ENCODE measurements at regions not wholly inside any gene's neighbourhood (a gene's known extent, or its start where the extent isn't known, plus 50 kb on each side); places are given as distances from the start of the nearest gene placed in this dataset.
A peak's percentile ranks its signal among the peaks of the same experiment; 100 is the strongest.

DNA sequence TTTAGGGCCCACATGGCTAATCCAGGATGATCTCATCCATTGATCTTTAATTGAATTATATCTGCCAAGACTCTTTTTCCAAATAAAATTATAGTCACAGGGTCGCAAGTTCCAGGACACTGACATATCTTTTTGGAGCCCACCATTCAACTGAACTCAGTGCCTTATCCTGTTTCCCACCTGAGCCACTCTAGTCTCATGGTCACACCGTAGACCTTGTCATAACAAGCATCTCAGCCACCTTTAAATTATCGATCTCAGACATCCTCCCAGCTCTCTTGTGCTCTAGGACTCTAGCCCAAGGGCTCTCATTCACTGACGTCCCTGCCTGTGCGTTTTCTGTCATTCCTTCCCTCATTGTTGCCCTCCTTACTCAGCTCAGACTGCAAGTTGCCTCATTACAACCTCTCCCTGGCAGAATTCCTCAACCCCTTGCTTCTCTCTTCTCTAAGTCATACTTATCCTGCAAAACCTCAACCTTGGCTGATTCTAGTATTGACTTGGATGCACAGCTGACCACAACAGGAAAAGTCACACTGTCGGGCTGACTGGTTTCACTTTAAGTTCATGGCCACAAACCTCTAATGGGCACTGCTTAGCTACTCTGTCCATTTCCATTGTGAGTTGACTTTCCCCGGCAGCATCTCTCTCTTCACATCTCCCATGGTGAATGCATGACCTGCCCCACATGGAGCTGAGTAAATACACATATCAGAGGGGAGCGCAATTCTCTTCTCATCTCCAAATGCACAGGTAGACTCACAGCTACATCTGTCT lies 91.0 kb upstream of the TRIM2 start:
- DNase-seq (ENCODE audit: low spot score in 2 of 2) (peak in 1 of 2 donors; percentile 60), ATAC-seq (peak; percentile 1 to 24)
- no peaks in the 10 kb centered on the region for H3K36me3 Mint-ChIP-seq

DNA sequence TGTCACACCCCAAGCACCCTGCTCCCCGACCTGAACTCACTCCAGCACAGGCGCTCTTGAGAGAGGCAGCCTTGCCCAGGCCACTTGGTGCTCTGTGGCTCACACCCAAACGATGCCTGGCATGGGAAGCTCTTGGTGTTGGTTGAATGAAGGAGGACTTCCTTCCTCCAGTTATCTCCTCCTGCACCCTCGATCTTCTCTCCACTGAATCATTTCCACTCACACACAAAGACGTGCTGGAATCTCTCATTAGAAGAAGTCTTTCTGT lies 90.5 kb upstream of the TRIM2 start:
- no peak for DNase-seq (ENCODE audit: low spot score in 2 of 2)
- no peaks in the 10 kb centered on the region for H3K36me3 Mint-ChIP-seq
- peaks cover 0 to 6% of the 10 kb centered on the region in 2 donors for H3K9me3 Mint-ChIP-seq
- no peak for ATAC-seq
- H3K27ac Mint-ChIP-seq, result no peak overlapping the region

More for the DNA sequence above, 91.0 kb upstream of the TRIM2 start:
- H3K9me3 Mint-ChIP-seq, result peaks cover 0 to 6% of the 10 kb centered on the region in 2 donors
- H3K27ac Mint-ChIP-seq, result no peak overlapping the region

DNA sequence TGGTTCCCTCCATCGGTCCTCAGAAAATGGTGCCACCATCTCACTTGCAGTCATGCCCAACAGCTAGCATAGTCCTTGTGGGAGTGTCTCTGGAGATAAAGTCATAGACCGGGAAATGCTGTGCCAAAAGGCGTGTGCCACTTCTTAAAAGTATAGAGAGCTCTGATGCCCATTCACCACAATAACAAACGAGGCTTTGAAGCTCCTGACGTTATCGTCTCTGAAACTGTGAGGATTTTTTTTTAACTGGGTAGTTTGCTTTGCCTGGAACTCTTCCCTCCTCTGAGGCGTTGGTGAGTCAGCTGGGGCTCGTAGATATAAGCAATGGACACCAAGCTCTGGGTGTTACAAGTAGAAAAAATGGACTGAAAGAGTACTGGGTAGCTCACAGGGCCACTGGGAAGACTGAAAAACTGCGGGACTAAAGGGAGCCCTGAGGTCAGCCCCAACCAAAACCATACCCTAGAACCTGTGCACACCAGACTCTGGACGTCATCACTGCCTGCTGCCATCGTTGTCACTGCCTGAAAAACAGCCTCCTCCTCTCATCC lies 89.4 kb upstream of the TRIM2 start:
- Mint-ChIP-seq H3K9me3 (peaks cover 0 to 6% of the 10 kb centered on the region in 2 donors), H3K36me3 (no peaks in the 10 kb centered on the region), H3K27ac (no peak overlapping the region)
- ATAC-seq, result peak; percentile 68 to 77
- peak; percentile 48 to 72 for DNase-seq (ENCODE audit: low spot score in 2 of 2)

DNA sequence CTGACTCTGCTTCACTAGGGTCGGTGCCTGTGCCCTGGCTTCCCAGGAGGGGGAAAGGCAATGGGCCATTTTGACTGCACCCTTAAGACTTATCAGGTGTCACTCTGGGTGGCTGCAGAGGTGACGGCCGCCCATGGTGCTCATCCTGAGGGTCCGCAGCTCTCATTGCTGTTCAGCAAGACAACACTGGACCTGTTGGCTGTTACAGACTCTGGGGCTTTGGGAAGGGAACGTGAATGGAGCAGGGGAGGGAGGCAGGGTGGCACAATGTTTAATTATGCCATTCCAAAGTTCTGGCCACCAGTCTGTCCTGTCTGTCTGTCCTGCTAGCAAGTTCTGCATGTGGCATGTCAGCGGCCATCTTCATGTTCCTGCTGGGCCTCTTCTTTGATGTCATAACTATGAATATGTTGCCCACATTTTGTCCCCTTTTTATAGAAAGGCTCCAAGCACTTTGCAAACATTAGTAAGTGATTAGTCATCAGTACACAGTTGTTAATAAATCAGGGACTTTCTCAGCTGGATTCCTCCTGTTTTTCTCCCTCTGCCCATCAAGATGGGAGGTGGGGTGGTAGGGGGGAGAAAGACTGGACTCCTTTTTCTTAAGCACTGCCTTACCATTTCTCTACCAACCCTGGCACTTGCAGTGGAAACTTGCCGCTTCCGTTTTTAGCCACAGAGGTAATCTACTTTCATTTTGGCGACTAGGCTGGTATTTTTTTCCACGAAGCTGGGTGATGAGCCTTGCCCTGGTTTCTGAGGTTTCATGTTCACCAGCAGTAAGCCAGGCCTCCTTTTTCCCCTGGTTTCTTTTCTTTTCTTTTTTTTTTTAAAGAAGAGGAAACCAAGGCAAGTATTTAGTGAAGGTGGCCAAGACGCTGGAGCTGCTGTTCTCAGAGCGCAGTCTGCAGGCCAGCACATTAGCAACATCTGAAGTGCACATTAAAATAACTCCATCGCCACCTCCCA lies 88.6 kb upstream of the TRIM2 start:
- H3K27ac Mint-ChIP-seq, result no peak overlapping the region
- ATAC-seq (peak; percentile 51 to 70), DNase-seq (ENCODE audit: low spot score in 2 of 2) (peak; percentile 68 to 84)
- H3K36me3 Mint-ChIP-seq, result no peaks in the 10 kb centered on the region
- H3K9me3 Mint-ChIP-seq, result peaks cover 0 to 3% of the 10 kb centered on the region in 2 donors

DNA sequence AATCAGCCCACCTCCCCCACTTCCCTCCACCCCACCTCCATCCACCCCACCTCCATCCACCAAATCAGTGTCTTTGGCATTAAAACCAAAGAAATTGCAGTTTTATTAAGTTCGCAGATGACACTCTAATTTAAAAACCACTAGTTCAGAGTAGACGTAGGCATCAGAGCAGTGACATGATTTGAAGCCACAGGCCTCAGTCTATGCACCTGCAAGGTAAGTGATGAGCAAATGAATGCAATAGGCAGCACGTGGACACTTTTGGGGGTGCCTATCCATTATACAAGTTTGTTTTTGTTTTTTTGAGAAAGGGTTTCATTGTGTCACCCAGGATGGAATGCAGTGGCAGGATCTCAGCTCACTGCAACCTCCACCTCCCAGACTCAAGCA lies 88.0 kb upstream of the TRIM2 start:
- no peak overlapping the region for H3K27ac Mint-ChIP-seq
- no peaks in the 10 kb centered on the region for H3K9me3 Mint-ChIP-seq
- ATAC-seq (no peak), DNase-seq (ENCODE audit: low spot score in 2 of 2) (no peak)
- no peaks in the 10 kb centered on the region for H3K36me3 Mint-ChIP-seq

DNA sequence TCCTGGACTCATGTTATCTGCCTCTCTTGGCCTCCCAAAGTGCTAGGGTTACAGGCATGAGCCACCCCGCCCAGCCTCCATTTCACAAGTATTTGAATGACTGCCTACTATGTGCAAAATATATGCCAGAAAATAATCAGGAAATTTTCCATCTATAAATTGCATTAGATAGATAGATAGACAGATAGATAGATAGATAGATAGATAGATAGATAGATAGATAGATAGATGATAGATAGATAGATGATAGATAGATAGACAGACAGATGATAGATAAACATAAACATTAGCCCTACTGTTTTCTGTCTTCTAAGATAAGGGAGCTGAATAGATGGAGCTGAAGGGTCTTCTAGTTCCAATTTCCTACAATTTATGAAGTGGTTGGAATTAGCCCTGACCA lies 87.4 kb upstream of the TRIM2 start:
- peak overlapping the region in 1 of 2 donors; percentile 51 for H3K27ac Mint-ChIP-seq
- ATAC-seq (no peak), DNase-seq (ENCODE audit: low spot score in 2 of 2) (no peak)
- no peaks in the 10 kb centered on the region for H3K36me3 Mint-ChIP-seq
- H3K9me3 Mint-ChIP-seq, result no peaks in the 10 kb centered on the region

DNA sequence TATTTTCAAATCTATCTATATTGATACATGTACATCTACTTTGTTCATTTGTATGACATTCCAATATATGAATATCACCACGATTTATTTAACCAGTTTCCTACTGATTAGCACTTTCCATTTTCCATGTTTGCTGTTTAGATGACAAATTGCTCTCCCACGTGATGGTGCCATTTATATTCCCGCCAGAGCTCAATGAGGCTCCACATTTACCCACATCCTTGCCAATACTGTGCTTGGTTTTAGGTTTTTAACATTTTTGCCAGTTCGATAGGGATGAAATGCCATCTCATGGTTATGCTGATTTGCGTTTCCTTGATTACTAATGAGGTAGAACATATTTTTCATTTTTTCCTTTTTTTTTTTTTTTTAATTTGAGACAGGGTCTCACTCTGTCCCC lies 86.7 kb upstream of the TRIM2 start:
- ATAC-seq (no peak), DNase-seq (ENCODE audit: low spot score in 2 of 2) (no peak)
- H3K27ac Mint-ChIP-seq, result no peak overlapping the region
- no peaks in the 10 kb centered on the region for H3K9me3 Mint-ChIP-seq
- no peaks in the 10 kb centered on the region for H3K36me3 Mint-ChIP-seq

DNA sequence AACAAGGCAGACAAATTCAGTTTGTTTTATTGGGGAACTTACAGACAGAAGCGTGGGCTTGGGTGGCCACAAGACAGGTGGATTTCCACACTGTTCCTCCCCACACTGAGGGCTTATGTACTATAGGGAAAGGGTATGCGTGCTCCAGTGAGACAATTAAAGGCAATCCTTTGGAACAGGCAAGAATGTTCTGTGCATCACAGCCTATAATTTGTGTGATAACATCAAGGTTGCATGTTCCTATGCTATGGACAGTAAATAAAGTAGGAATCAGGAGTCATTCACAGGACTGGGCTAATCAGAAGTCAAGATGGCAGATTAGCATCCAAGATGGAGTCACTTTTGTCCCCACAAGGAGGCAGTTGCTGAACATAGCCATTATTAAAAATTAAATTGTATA lies 84.6 kb upstream of the TRIM2 start:
- Mint-ChIP-seq H3K36me3 (no peaks in the 10 kb centered on the region), H3K9me3 (no peaks in the 10 kb centered on the region), H3K27ac (no peak overlapping the region)
- DNase-seq (ENCODE audit: low spot score in 2 of 2) (no peak), ATAC-seq (no peak)

DNA sequence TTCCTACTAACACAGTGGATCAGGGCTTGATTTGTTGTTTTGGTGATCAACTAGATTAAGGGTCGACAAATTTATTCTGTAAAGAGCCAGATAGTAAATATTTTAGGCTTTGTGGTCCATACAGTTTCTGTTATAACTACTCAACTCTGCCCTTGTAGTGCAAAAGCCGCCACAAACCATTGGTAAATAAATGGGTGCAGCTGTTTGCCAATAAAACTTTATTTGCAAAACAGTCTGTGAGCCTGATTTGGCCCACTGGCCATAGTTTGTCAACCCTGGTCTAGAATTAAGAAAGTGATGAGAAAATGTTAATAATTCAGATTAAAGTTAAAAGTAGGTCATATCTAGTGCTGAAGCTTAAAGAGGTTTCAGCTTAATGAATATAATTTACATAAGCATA lies 84.0 kb upstream of the TRIM2 start:
- no peak for ATAC-seq
- DNase-seq (ENCODE audit: low spot score in 2 of 2), result no peak
- Mint-ChIP-seq H3K27ac (no peak overlapping the region), H3K9me3 (no peaks in the 10 kb centered on the region), H3K36me3 (no peaks in the 10 kb centered on the region)

DNA sequence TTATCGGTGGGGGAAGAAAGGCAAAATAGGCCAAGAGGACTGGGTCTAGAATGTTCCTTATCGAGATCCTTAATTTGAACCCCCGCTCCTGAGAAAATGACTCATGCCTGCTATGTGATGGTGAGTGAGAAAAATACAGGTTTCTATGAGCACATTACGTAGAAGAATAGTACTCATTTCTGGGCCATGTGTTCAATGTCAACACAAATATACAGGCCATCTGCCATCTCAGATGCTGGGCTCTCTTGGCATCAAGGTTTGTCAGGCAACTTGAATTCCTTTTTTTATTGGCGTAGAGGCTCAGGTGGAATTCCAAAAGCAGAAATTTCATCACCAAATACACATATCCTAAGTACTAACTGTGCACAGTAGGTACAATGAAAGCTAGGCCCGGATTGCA lies 81.4 kb upstream of the TRIM2 start:
- Mint-ChIP-seq H3K27ac (no peak overlapping the region), H3K36me3 (no peaks in the 10 kb centered on the region), H3K9me3 (no peaks in the 10 kb centered on the region)
- DNase-seq (ENCODE audit: low spot score in 2 of 2) (no peak), ATAC-seq (peak in 1 of 2 donors; percentile 46)

DNA sequence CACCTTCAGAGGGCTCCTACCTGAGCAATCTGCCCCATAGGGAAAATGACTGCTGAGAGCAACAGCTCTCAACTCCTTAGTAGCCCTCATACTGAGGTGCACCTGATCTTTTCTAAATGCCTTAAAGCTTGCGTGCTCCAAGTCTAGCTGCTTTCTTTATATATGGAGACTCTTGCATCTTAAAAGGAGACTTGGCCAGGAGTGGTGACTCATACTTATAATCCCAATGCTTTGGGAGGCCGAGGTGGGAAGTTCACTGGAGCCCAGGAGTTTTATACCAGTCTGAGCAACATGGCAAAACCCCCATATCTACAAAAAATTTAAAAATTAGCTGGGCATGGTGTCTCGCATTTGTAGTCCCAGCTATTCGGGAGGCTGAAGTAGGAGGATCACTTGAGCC lies 78.1 kb upstream of the TRIM2 start:
- Mint-ChIP-seq H3K9me3 (peaks cover 0 to 3% of the 10 kb centered on the region in 2 donors), H3K27ac (no peak overlapping the region), H3K36me3 (no peaks in the 10 kb centered on the region)
- no peak for DNase-seq (ENCODE audit: low spot score in 2 of 2)
- no peak for ATAC-seq

DNA sequence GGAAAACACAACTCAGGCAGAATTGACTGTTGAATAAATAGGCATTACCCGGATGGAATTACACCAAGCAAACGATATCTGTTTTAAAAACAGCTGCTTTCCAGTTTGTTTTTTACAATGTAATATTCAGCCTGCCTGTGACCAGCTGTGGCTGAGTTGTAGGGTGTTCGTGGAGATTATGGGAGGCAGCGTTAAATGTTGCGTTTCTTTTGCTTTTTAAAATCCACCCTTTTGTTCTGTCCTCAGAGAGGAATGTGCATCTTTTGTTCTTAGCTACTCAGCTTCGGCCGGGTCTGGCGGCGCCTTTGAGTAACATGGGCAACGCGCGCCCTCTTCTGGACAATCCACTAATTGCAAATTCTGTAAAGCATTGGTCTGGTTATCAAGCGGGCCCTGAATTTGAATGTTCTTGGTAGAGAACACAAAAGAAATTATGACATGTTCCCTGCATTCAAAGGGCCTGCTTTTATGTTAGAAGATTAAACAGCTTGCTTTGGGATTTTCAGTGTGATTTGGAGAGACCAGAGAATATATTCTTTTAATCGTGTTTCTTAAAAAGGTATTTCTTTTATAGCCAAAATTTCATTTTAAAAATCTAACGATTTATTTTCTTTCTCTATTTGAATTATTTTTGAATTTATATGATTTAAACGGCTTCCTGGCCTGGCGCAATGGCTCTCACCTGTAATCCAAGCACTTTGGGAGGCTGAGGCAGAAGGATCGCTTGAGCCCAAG lies 76.3 kb upstream of the TRIM2 start:
- peaks cover 0 to 3% of the 10 kb centered on the region in 2 donors for H3K9me3 Mint-ChIP-seq
- peak; percentile 84 to 86 for ATAC-seq
- no peak overlapping the region for H3K27ac Mint-ChIP-seq
- peak; percentile 70 to 90 for DNase-seq (ENCODE audit: low spot score in 2 of 2)
- no peaks in the 10 kb centered on the region for H3K36me3 Mint-ChIP-seq

DNA sequence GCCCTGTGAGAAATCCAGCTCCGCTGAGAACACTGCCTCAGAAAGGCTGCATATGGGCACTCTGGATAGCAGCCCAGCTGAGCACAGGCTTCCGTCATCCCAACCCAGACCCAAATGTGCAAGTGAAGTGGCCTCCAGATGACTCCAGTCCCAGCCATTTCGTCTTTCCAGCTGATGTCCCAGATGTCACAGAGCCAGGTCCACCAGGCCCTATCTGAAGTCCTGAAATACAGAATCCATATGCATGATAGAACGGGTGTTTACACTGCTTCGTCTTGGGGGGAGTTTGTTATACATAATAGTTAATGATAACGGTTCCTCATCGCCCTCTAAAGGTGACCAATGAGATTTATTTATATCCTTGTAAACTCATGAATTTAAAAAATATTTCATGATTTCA lies 72.6 kb upstream of the TRIM2 start:
- Mint-ChIP-seq H3K9me3 (peaks cover 0 to 3% of the 10 kb centered on the region in 2 donors), H3K36me3 (no peaks in the 10 kb centered on the region), H3K27ac (no peak overlapping the region)
- DNase-seq (ENCODE audit: low spot score in 2 of 2), result no peak
- no peak for ATAC-seq

DNA sequence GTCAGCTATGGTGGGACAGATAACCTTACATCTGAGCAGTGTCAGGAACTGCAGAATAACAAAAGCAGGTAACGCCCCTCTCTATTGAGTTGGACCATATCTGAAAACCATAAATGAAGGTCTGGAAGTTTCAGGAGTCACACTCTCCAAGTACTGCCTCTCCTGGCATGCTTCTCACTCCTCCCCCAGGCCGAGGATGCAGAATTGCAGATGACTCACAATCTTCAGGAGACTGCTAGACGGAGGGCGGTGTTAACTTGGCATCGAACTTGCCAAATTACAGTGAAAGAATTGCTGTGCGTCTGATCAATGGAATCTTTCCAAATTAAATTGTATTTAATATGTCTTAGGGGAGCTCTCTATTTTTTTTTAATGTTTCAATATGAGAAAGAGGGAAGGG lies 67.1 kb upstream of the TRIM2 start:
- Mint-ChIP-seq H3K36me3 (no peaks in the 10 kb centered on the region), H3K27ac (no peak overlapping the region), H3K9me3 (no peaks in the 10 kb centered on the region)
- DNase-seq (ENCODE audit: low spot score in 2 of 2) (no peak), ATAC-seq (no peak)

DNA sequence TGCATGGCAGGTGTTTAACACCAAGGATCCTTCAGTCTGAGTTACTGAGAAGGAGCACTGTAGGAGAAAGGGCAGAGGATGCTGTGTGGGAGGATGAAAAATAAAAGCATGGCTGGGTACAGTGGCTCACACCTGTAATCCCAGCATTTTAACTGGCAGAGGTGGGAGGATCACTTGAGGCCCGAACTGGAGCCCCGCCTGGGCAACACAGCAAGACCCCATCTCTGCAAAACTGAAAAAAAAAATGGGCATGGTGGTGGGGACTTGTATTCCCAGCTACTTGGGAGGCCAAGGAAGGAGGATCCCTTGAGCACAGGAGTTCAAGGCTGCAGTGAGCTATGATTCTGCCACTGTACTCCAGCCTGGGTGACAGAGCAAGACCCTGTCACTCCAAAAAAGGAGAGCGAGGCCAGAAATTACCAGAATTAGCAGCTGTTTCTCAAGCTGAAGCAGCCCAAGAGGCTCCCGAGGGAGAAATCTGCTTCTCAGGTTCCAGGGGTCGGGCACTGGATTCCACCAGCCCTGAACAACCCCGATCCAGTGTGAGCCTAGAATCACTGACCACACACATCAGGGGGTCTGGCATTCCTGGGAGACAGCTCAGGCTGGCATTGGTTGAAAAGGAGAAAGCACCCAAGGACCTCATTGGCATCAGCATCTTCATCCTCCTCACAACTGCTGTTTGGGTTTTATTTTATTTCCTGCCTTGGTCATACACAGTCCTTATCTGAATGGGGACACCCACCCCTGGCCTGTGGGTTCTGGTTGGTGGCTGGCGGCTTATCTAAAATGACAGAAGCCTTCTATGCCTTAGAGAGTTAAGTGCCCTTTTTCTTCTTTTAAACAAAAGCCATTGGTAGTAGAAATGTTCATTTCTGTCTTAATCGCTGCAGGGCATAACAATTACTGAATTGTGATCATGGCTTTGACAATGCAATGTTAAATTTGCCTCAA lies 66.3 kb upstream of the TRIM2 start:
- no peak overlapping the region for H3K27ac Mint-ChIP-seq
- DNase-seq (ENCODE audit: low spot score in 2 of 2) (no peak), ATAC-seq (no peak)
- H3K36me3 Mint-ChIP-seq, result no peaks in the 10 kb centered on the region
- no peaks in the 10 kb centered on the region for H3K9me3 Mint-ChIP-seq

DNA sequence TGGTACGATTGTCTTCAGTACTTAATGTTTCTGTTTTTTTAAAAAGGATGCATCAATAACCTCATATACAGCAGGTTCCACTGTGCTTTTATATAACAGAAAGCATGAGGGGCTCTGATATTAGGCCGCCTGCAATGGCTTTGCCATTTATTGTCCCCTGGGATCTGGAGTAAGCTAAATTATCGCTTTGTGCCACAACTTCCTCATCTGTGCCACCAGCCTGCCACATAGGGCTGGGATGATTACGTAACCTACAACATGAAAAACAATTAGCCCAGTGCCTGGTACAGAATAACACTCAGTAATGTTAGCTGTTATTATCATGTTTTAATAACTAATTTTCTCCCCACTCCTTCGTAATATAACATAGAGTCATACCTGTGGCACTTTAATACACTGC lies 65.5 kb upstream of the TRIM2 start:
- ATAC-seq, result no peak
- DNase-seq (ENCODE audit: low spot score in 2 of 2), result no peak
- Mint-ChIP-seq H3K27ac (no peak overlapping the region), H3K36me3 (no peaks in the 10 kb centered on the region), H3K9me3 (no peaks in the 10 kb centered on the region)
